ENCODE measurements at regions not wholly inside any gene's neighbourhood (a gene's known extent, or its start where the extent isn't known, plus 50 kb on each side); places are given as distances from the start of the nearest gene placed in this dataset.

DNA sequence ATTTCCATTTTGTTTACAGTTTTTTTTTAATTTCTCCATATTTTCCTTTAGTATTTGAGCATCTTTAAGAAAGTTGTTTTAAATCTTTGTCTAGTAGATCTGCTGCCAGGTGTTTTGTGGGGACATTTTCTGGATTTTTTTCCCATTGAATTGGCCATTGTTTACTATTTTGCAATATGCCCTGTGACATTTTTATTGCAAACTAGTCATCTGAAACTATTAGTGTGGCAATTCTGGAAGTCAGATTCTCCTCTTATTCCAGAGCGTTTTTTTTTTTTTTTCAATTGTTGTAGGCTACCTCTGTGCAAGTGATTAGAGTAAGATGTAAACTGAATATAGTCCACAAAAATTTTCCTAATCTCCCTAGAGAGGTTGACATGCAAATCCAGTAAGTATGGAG lies 334.2 kb downstream of the PYDC2 start:
- DNase-seq, result no peak
- intact Hi-C loops (cut with DNase I), result no loop called here

DNA sequence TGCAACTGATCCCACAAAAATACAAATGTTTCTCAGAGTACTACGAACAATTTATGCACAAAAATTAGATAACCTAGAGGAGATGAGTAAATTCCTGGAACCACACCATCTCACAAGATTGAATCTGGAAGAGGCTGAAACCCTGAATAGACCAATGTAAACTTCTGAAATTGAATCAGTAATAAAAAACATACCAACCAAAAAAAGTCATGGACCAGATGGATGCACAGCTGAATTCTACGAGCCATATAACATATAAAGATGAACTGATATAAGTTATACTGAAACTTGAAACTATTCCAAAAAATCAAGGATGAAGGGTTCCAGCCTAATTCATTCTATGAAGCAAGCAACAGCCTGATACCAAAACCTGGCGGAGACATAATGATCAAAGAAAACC lies 336.3 kb downstream of the PYDC2 start:
- intact Hi-C loops (cut with DNase I), result no loop called here
- DNase-seq, result no peak

DNA sequence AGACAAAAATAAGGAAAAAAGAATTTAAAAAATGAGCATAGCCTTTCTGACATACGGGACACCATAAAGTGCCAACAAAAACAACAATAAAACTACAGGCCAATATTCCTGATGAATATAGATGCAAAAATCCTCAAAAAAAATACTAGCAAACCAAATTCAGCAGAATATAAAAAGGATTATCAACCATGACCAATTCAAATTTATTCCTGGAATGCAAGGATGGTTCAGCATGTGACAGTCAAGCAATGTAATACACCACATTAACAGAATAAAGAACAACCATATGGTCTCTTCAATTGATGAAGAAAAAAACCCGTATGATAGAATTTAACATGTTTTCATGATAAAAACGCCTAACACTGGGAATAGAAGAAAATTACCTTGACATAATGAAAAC lies 341.7 kb downstream of the PYDC2 start:
- intact Hi-C loops (cut with DNase I), result no loop called here

DNA sequence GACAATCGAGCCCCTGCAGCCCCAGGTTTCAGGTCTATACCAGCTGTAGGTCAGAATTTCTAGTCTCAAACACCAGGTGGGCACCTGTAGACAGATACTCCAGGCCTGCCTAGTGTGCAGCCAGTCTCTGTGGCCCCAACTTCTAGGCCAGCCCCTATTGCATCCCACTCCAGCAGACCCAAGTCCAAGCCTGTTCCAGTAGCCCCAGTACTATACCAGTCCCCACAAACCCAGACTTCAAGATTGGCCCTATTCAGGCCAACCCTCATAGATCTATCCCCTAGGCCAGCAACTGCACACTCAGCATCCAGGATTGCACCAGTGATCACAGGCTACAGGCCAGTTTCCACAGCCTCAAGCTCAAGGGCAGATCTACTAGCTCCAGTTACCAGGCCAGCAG lies 344.0 kb downstream of the PYDC2 start:
- intact Hi-C loops (cut with DNase I), result no loop called here
- DNase-seq, result no peak

More for the DNA sequence above, 341.7 kb downstream of the PYDC2 start:
- DNase-seq, result no peak

DNA sequence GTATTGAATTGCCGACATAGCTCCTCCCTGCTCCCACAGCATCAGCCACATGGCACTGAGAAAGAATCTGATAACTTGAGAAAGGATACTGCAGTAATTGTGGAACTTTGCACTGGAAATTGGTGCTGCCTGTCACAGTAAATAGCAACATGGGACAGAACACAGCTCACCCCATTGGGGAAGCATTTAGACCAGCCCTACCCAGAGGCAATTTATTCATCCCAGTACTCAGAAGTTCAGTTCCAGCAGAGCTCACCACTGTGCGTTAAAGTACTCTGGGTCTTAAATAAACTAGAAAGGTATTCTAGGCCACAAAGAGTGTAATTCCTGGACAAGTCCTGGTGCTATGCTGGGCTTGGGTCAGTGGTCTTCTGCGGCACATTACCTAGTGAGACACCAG lies 347.1 kb downstream of the PYDC2 start:
- intact Hi-C loops (cut with DNase I), result no loop called here

DNA sequence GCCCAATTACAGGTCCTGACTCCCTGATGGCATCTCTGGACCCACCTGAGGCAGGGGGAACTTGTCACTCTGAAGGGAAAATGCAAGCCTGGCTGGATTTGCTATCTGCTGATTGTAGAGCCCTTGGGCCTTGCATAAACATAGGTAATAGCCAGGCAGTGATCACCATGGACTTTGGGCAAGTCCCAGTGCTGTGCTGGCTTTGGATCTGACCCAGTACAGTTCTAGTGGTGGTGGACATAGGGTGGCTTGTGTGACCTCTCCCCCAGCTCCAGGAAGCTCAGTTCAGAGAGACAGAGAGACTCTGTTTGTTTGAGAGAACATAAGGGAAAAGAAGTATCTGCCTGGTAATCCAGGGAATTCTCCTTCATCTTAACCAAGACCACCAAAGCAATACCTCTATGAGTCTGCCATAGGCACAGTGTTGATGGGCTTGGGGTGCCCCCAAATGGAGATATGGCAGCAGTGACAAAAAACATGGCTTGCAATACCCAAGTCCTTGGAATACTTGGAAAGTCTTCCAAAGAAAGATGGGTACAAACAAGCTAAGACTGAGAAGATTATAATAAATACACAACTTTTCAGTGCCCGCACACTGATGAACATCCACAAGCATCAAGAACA lies 348.5 kb downstream of the PYDC2 start:
- intact Hi-C loops (cut with DNase I), result no loop called here
- DNase-seq, result no peak

More for the DNA sequence above, 347.1 kb downstream of the PYDC2 start:
- no peak for DNase-seq

DNA sequence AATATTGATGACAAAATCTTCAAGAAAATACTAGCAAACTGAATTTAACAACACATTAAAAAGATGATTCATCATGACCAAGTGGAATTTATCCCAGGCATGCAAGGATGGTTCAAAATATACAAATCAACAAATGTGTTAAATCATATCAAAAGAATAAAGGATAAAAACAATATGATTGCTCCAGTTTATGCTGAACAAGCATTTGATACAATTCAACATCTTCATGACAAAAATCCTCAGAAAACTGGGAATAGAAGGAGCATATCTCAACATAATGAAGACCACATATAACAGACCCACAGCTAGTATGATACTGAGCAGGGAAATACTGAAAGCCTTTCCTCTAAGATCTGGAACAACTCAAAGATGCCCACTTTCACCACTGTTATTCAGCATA lies 352.3 kb downstream of the PYDC2 start:
- intact Hi-C loops (cut with DNase I), result no loop called here
- no peak for DNase-seq

DNA sequence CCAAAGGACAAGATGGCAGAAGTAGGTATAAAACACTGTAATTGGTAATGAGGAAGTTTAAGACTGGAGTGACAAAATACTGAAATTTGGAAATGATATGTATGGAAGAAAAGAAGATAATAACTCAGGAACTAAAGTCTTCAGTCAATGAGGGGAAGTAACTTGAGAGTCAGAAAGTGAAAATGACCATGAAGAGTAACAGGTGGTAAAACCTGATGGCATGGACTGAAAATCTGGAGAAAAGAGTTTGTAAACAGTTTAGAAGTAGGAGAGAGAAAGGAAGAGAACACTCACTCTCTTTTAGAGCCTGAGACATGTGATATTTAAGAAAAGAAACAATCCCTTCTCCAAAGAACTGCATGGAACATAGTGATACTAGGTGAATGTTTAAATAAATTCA lies 387.9 kb downstream of the PYDC2 start:
- intact Hi-C loops (cut with DNase I), result no loop called here
- no peak for DNase-seq

DNA sequence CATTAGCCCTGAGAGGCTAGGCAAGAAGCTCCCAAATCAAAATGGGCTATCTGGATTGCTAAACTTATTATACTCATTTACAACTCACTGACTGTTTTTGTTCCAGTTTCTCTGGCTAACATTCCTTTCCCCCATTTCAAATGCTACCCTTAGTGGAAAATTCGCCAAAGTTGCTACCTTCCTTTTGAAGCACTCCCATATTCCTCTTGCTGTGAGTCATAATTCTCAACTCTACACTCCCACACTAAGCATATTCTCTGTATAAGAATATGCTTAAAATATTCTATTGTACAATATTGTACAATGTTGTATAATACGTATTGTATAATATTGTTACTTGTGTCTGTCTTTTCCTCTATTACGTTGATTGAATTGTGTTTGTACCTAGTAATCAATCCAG lies 398.6 kb downstream of the PYDC2 start:
- intact Hi-C loops (cut with DNase I), result no loop called here
- peak in 2 of 42 donors; percentile 2 to 7 for DNase-seq

DNA sequence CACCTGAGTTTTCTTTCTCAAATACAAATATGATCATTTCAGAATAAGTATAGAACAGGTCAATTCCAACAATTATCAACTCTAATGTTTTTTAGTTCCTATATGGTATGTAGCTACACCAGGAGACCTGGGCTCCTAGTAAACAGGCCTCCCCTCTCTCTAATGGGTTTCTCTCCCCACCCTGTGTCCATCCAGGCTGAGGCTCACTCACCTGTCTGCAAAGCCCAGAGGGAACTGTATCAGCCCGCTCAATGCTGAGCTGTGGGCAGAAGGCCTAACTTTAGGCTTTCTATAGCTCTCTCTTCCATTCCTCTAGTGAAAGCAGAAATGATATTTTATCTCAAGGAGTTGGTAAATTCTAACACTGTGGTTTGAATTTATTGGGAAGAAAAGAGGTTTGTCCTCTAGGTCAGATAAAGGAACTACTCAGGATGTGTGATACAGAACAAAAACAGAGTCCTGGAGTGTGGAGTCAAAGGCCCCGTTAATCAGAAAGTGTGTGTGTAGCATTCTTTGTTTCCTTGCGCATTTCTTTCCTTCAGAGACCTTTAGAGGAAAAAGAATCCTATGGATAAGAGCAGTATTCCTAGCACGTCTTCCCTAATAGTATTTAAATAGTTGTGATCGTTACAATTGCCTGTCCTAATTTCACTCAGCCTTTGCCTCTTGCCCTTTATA lies 408.9 kb downstream of the PYDC2 start:
- DNase-seq, result no peak
- intact Hi-C loops (cut with DNase I), result no loop called here

DNA sequence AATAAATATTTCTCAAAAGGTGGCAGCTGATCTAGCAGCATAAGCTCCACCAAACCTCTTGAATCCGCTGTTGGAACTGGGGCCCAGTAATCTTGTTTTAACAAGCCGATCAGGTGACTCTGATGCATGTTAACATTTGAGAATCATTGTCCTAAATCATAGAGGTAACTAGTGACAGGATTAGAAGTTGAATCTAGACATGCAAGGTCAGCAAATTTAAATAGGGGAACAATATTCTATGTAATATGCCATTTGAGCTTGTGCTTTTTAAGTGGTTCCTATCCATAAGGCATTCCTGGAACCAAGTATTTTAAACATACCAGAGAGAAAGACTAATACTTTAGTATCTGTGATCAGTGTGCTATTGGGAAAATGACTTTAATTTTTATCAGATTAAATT lies 412.8 kb downstream of the PYDC2 start:
- intact Hi-C loops (cut with DNase I), result no loop called here
- DNase-seq, result no peak

DNA sequence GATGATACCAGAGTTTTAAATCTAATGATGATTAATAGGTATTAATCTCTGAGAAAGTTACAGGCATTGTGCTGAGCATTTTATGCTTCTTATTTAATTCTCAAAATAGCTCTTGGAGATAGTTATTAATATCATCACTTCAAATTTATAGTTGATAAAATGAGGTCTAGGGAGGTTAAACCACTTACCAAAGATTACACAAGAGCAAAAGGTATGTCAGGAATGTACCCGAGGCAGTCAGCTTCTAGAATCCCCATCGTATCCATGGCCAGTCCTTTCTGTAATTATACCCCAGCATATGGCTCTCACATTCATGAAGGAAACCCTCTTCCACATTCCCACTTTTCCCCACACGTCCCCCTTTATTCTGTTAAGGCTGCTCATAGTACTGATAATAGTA lies 421.3 kb downstream of the PYDC2 start:
- no peak for DNase-seq
- intact Hi-C loops (cut with DNase I), result no loop called here

DNA sequence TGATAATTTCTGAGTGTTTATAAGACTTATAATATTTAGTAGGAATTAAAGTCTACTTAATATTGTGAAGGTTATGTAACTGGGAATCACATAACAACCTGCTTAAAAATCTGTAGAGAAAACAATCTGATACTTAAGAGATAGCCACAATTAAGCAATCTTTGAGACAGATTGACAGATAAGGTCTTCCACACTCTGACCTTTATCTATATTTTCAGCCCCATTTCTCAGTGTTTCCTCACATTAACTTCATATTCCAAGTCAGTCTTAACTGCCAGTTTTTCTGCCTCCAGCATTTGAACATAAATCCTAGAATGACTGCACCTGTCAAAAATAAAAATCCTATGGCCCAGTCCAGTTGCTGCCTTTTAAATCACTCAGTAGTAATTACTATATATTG lies 423.2 kb downstream of the PYDC2 start:
- DNase-seq, result no peak

DNA sequence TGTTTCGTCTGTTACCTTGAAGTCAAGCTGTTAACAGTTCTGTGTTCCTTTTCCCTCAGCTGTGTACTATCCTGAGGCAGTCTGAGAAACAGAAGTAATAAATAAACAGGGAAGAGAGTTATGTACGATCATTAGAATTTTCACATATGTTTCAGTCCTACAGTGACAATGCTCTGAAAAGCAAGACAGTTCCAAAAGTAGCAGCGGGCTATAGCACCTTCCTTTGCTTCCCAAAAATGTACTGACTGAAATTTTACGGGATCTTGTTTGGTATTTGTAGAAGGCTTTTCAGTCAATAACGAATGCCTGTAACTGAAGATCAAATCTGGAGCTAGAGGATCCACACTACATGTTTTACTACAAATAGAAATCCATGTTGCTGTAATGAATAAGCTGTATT lies 428.1 kb downstream of the PYDC2 start:
- intact Hi-C loops (cut with DNase I), result no loop called here
- DNase-seq, result no peak

More for the DNA sequence above, 423.2 kb downstream of the PYDC2 start:
- intact Hi-C loops (cut with DNase I), result no loop called here

DNA sequence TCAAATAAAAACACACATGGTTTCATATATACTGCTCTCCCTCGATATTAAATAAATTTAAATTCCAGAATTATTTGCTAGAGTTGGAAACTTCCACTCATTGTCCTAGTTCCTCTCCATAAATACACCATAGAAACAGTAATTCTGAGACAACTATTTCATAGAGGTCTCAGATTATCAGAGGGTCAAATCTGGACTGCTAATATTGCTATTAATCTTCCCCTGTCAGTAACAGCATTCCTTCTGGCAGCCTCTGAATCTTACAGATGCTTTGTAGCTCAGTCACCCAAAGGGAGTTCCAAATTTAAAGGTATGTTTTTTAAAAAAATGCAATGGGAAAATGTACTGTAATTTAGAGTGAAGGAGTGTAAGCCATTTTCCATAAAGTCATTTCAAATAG lies 428.8 kb downstream of the PYDC2 start:
- intact Hi-C loops (cut with DNase I), result no loop called here
- no peak for DNase-seq

DNA sequence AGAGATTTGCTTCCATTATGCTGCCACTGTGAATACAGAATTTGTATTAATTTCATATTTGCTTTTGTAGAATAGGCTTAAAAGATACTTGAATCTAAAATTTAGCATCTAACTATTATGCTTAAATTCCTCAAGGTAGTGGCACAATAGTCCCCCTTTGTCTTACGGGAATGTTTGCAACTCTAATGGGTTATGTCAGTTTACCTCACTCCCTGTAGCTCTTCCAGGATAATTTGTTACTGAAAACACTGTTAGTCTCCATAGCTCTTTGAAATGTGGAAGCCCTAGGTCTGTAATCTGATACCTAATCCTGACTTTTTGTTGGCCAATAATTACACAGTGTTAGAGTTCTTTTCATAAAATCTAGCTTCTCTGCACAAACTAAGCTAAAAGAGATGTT lies 433.4 kb downstream of the PYDC2 start:
- intact Hi-C loops (cut with DNase I), result no loop called here
- DNase-seq, result no peak

DNA sequence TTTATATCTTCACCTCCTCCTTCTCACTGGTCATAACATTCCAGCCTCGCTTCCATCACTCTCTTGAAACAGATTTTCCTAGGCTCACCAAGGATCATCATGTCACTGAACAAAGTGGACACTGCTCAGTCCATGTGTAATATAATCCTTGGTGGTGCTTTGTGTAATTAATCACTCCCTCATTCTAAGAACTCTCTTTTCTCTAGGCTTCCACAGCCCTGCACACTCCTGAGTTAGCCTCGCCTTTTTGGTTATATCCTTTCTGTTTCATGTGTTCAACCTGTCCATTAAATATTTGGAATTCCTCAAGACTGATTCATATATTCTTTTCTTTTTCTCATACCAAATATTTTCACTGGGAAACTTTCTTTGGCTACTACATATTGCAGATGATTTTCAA lies 440.8 kb downstream of the PYDC2 start:
- intact Hi-C loops (cut with DNase I), result no loop called here
- DNase-seq, result no peak

DNA sequence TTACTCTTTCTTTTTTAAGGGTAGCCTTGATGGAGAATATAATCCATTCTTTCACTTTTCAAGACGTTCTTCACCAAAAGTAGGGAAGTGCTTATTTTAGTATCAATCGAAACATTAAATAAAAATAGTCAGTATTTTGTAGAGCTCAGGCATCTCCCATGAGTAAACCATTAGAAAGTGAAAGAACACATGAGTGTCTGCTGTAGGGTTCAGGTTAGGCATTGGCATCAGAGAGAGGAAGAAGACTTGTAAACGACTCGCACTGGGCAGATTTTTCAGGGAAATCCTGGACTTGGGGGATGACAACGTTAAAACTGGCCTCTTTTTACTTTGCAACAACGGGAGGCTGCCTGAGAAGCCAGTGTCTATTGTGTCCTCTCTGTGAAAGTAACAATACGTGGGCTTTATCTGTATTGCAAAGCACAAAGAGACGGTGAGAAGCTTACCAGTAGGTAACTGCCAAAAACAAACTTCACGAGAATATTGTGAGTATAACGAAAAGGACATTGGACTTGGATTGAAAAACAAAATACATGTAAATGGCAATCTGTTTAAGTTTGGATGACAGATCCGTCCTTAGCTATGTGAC lies 451.7 kb downstream of the PYDC2 start:
- DNase-seq, result no peak
- intact Hi-C loops (cut with DNase I), result no loop called here

DNA sequence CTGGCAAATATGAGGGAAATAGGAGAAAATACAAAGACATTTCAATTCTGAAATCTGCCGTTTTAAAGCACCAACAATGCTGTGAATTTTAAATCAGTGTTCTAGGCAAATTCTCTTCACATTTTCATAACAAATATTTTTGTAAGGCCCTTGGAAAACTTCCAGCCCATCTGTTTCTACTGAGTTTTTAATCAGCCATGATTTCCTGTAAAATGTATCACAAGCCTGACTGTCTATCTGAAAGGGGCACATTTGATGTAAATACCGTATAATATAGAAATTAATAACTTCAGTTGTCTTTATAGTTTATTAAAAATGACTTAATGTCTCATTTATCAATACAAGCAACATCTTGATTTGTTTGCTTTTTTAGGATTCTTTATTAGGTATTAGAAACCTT lies 454.7 kb downstream of the PYDC2 start:
- intact Hi-C loops (cut with DNase I), result no loop called here
- DNase-seq, result no peak

DNA sequence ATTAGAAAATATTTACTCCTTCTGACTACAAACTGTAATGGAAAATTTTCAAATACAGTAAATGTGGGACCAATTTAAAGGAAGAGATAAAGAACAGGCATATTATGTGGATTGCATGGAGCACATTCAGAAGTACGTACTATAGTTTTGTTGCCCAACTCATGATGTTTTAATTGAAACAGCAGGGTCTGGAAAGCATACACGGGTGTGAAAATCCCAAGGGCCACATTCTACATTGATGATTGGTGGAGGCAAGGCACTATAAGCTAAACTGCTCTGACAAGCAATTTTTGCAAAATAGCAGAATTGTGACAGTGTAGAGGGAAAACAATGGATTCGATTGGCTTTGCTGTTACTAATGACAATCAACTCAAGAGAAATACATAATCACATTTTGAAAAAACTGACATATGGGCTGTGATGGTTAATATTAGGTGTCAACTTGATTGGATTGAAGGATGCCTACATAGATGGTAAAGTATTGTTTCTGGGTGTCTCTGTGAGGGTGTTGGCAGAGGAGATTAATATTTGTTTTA lies 458.6 kb downstream of the PYDC2 start:
- intact Hi-C loops (cut with DNase I), result no loop called here
- no peak for DNase-seq

DNA sequence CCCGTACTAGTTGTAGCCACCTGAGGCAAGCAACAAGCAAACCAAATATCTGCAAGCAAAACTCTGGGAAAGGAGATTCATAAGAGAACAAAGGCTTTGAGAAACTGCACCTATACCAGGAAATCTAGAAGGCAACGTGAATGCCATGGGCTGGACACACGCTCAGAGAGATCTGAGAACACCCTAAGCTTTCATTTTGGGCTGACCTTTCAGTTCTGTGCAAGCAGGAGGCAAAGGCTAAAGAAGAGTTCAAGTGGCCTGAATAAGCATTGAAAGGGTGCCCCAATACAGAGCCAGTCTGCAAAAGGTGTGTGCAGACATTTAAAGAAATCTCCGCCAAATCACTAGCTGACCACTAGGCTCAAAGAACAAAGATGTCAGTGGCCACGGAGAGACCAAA lies 461.6 kb downstream of the PYDC2 start:
- intact Hi-C loops (cut with DNase I), result no loop called here
- no peak for DNase-seq

Measured in head of caudate nucleus (tissue), 42 donors.